Stimulated activated CD4-positive, alpha-beta T cell treated with anti-CD3 and anti-CD28 coated beads, Interleukin-1b, Interleukin-23, amount 100 ng/mL, for 4 hours (primary cell): ENCODE measurements at regions not wholly inside any gene's neighbourhood (a gene's known extent, or its start where the extent isn't known, plus 50 kb on each side); places are given as distances from the start of the nearest gene placed in this dataset.
"Not testable (repeated sequence)": the region's sequence is repeated elsewhere in the genome, so short reads cannot be mapped to it uniquely, and the experiment has no call there.

Source experiments
- DNase-seq, 2 donors: peaks; one replicate each; pipeline ENCODE4 v3.0.0-alpha.2; 2020; ENCODE audit warnings: low read depth in 2 of 2

DNA sequence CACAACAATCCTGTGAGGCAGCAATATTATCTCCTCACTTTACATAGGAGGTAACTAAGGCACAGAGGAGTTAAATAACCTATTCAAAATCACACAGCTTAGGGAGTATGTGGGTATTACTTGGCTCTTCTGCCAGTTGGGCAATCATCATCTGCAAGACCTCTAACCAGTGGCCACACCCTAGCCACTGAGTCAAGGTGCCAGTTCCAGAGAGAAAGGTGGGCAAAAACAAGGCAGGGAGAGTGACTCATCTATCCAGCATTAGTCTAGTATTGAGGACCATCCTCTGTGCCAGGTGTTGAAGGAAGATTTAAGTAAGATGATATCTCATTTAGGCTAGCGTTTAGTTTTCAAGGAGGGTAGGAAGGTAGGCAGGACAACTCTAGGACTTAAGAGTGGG is 113.9 kb upstream of the EOLA2 start:
- no peak for DNase-seq

DNA sequence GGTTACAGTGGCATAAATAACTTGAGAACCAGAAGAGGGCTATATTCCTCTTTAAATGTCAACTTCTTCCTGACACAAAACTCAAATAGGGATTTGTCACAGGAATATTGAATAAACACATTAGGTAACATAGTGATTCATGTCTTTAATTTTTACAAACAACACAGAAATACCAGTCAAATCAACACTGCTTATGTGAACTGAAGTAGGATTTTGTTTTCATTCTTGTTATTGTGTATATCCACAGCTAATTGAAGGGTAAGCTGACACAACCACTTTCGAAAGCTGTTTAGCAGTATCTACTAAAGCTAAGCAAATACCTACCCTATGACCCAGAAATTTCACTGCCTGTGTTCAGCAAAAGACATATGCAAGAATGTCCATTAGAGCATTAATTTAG is 120.4 kb upstream of the EOLA2 start:
- DNase-seq = no peak

DNA sequence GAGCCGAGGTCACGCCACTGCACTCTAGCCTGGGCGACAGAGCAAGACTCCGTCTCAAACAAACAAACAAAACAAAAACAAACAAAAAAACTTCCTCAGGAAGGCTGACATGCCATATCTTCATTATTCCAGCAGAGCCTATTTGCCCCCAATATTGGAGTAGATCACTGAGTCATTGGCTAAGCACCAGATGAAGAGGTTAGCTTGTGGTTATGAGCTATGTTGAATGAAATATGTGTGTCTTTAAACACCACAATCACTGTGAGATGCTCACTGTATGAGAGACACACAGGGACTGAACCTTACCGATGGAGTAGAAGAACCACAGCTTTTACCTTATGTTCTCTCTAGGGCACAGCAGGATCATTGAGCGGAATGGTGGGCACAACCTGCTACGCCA is 122.1 kb upstream of the EOLA2 start:
- DNase-seq = no peak

DNA sequence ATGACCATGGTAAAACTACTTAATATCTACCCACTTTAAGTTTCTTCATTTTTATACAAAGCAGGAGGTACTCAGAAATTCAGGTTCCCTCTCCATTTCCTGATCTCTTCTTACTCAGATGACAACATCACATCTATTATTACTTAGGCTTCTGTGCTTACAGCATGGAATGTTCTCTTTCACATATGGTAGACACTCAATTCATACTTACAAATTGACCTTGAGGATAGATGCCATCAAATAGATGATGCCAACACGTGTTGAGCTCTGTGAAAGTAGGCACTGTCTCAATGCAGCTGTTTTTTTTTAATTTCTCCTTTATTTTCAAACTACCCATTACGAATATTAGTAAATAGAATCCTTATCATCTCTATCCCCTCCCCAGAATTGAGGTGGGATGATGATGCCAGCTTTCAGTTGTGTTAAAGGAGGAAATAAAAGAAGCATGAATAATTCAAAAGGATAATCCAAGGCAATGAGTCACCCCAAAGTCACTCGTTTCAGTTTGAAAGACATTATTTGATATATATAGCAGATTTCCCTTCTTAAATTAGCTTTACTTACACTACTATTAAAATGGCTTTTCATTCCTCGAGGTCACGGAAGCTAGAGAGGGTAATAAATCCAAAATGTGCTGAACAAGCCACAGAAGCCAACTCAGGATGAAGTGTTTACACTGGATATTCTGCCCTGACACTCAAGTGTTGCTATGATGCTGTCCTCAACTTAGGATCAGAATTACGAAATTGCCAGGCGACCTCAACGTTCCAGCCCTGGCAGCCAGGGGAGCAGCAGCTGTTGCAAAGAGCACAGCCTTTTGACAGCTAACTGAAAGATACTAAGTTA is 124.2 kb upstream of the EOLA2 start:
- no peak for DNase-seq

DNA sequence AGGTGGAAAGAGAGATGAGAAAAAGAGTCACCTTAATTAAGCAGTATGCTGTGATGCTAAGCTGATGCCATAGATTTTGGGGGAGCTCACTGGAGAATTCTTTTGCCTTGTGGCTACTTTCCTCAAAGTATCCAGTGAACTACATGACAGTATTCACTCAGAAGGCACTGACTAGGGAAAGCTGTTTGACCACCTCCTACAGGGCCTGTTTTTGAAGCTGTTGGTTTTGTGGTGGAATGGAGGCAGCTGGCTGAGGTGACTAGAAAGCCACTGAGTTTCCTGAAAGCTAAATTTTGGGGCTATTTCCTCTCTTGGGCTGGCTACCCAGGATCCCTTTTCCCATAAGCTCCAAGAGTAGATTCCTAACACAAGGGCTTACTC is 124.8 kb upstream of the EOLA2 start:
- no peak for DNase-seq

DNA sequence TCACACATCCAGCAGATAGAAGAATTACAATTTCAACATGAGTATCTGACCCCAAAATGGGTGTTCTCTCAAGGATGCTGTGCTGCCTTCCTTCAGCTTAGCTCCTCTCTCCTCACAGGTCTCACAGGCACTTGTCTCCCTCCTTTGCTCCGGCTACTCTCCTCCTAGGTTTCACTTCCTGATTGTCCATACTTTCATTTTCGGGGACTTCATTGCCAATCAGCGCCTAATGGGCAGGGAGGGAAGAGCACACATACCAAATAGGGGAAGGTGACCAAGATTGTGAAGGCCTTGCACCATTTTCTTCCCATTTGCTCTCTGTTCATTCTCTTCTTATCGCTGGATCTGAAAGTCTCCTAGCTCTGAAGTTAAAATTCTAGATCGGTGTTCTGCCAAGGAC is 125.4 kb upstream of the EOLA2 start:
- DNase-seq = no peak

DNA sequence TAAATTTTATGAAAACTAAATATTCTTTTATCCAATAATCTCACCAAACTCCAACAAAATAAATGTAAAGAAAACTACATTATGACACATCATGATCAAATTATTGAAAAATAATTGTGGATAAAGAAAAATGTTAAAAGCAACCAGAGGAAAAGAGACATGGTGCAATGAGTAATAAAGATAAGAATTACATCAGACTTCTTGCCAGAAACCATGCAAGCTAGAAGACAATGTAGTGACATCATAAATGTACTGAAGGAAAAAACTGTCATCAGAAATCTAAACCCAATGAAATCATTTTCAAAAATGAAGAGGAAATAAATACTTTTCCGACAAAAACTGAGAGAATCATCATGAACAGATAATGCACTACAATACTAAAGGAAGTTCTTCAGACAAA is 135.9 kb upstream of the EOLA2 start:
- DNase-seq = no peak

DNA sequence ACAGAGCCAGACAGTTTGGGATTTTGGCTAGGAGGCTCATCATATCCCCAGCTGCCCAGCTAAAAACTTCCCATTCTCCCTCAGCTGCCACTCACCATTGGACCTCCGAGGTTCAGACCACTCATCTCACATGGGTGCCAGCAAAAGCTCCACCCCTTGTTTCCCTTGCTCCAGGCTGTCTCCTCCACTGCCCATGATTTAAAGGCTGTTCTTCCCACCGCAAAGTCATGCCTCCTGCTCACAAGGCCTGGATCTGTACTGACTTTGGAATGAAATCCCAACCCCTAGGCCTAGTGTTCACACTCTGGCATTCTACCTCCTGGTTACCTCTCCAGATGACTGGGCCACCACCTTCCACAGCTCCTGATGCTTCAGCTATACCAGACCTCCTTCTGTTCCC is 142.2 kb upstream of the EOLA2 start:
- DNase-seq = no peak

DNA sequence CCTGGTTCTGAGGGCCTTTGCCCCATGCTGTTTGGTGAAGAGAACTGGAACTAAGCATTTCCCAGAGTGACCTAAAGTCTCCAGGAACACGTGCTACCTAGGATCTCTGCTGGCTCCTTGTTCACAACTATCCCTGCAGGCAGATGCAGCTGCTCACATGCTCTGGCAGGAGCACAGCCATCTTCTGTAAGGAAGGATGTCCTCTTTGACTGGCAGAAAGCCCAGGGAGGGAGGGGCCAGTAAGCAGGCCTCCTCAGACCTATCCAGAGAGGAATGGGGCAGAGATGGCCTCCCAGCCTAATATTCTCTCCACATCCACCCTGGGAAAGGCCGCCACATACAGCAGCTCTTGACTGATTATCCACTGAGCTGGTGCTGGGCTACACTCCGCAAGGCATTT is 142.8 kb upstream of the EOLA2 start:
- DNase-seq = no peak

DNA sequence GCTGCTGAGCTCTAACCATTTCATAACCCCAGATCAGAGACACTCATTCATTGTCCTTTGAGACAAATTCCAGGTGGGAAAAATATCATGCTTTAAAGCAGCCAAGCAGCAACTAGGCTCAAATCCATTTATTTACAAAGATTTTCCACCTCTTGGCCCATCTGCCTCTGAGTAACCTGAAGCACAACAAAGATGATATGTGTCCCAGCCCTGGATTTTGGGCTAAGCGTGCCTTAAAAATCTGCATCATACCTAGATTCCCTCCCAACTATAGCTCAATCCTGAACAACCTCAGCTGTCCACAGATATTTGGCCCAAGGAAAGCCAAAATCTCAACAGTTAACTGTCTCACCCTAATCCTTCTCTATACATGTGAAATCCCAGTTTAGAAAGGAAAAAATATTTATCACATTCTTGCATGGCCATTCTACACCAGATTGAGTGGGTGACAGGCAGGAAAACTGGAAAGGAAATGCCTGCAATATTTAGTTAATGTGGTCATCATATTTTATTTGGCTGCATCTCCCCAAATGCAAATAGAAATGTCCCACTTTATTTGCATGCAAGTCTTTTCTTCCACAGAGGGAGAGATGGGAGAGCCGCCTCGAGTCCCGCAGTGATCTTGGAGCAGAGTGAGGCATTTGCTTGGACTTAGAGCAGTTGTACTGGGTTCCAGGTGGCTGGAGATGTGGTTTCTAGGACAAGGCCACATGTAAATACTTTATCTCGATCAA is 146.4 kb upstream of the EOLA2 start:
- DNase-seq = no peak

DNA sequence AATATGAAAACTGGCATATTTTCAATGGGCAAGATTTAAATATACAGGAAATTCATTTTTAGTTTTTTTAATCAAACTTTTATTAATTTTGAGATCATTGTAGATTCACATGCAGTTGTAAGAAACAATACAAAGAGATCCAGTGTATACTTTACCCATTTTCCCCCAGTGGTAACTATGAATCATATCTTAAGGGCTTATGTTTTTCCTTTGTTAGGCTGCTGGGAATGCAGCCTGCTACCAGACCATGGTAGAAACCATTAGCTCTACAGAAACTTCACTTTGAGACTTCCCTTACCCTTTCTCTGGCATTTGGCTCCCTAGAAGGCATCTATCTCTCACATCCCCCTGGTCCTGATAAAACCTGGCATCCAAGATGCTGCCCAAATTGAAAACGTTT is 147.6 kb upstream of the EOLA2 start:
- no peak for DNase-seq

DNA sequence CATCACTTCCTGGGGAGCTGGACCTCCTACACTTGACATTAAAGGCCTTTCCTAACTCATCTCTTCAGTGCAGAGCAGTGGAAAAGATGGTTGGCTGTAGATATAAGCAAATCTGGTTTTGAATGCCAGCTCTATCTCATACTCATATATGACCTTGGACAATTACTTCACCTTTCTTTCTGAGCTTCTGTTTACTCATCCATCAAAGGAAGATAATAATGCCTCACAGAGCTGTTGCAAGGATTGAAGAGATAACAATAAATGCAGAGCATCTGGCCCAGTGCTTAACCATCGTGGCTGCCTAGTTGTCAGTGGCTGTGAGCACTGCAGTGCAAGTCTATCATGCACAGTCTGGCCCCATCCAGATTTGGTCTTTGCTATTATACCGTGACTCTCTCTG is 148.1 kb upstream of the EOLA2 start:
- DNase-seq = no peak

DNA sequence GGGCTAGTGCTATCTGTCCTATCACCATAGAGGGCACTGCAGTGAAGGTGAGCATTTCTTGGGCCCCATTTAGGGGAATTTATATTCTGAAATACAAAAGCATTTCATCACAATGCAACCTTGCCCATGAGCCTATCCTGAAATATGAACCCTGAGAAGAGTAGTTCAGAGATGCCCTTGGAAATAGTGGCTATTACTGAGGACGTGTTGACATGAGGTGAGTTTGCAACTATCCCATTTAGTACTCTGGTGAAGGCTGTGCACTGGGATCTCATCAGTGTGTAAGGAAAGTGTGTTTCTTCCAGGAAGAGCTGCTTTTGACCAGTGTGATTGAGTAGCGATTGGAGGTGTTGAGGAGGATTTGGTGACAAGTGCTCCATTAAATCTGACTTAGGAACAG is 149.3 kb upstream of the EOLA2 start:
- DNase-seq = no peak

DNA sequence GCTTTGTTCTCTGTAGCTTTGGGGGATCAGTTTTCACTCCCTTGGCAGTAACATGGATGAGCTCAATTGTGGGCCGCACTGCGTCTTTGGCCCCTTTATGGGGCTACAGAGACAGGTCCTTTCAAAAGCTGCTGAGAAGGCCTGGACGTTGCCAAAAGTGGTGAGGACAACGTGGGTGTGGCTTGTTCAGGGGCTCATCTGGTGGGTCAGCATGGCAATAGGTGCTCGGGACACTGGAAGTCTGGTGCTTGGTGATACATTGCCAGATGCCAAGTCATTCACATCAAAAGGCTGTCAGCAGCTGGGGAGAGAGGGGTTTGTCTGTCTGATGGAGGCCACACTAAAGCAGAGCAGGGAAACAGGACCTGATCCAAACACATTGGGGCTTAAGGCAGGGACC is 149.8 kb upstream of the EOLA2 start:
- DNase-seq = no peak

DNA sequence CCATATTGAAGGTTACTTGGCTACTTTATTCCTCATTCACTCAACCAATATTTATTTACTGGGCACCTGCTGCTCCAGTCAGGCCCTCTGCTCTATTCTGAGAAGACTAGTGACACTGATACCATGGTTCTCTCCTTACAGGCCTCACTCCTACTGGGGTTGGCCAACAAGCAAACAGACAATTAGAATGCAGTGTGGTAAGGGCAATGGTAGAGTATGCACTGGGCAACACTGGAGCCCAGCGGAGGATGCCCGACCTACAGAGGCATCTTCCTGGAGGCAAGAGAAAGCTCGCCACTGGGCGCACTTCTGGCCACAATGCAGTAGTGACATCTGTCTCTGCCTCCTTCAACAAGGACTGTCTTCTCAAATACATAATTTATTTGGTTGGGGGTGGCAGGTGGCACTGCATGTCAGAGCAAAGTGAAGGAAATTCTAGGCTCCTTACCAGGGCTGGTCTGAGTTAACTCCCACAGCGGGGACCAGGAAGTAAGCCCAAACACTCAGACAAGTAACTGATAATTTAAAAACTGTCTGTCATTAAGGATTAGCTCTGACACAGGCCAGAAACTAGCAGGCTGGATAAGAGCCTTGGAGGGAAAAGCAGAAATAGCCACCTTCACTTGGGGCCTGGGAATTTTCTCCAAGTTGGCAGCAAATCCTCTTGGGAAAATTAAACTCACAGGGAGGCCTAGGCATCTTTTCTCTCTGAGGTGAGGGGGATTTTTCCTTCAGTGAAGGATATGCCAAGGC is 150.7 kb upstream of the EOLA2 start:
- DNase-seq = no peak

DNA sequence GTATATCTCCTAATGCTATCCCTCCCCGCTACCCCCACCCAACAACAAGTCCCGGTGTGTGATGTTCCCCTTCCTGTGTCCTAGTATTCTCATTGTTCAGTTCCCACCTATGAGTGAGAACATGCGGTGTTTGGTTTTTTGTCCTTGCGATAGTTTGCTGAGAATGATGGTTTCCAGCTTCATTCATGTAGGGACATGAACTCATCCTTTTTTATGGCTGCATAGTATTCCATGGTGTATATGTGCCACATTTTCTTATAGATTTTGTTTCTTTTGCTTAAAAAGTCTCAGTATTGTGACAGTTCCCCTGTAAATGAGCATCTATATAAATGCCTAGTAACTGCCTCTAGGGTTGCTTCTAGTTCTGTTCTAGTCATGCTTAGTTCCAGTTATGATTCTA is 153.0 kb upstream of the EOLA2 start:
- DNase-seq = not testable (repeated sequence)

DNA sequence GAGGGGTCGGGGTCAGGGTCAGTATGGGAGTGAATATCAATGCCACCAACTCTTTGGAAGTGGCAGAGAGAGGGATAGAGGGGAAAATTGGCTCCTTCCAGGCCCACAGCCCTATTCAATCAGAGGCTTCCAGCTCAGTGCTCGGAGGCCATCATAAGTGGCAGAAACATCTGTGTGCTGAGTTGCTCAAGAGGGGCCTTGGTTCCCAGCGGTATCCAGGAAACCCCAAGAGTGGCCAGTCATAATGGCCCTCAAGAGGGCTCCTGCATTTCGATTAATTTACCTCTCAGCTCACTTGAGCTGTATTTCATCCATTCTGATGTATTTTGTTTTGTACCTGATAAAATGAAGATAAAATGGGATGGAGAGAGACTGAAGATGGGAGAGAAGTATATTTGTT is 154.3 kb upstream of the EOLA2 start:
- DNase-seq = no peak

DNA sequence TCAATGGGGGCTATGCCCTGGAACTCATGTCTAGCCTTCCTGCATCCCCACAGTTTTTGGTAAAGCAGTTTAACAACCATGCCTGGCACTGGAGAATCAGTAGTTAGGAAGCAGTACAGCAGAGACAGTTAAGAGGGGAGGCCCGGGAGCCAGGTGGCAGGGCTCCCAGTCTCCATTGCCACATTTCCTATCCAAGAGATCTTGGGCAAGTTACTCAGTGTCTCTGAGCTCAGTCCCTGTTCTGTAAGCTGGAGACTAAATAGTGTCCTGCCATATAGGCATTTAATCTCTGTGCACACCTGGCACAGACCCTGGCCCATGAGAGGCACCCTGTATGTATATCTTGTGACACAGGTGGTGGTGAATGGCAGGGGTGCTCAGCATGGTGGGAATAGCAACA is 156.1 kb upstream of the EOLA2 start:
- no peak for DNase-seq

DNA sequence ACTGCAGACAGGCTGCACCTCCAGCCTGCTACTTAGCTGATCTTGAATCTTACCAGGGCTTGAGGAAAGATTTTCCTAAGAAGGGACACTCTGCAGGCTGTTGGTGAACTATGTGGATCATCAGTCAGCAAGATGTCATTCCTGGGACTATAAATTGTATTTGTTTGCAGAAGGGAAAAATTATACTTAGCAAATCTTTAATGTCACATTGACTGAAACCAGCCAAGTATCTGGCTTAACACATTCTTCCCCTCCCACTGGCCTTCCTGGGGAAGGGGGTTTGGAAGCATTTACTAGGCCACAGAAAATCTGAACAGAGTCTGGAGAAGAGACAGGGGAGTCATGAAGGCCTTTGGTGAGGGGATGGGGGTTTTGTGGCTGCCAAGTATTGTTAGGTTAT is 156.7 kb upstream of the EOLA2 start:
- no peak for DNase-seq

DNA sequence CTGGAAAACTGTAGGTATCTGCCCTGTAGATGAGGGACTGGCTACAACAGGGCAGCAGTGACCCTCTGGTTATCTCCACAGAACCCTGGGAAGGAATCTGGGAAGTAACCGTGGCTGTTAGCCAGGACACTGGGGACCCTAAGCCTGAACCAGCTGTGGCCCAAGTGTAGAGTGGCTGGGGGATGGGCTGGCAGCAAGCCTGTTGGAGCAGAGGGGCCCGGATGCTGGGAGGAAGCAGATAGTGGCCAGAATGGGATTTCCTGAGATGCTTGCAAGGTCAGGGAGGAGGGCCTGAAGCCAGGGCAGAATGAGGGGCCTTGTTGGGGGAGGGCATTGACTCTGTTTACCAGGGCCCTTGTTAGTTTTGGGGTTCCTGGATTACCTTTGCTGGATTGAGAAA is 161.0 kb upstream of the EOLA2 start:
- no peak for DNase-seq

DNA sequence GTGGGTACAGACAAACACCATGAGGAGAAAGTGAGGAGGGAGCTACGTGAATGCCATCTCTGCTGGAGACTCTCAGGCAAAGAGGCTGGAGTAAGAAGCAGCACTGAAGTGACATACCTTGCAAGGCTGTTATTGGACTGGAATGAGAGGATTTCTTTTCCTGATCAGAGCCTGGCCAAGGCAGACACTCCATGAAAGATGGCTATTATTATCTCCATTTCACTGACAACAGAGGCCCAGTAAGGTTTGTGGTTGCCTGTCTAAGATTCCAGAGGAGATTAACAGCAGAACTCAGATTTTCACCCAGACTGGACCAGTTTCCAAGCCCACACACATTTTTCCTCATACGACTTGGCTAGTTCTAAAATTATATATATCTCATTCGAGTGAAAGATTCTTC is 162.0 kb upstream of the EOLA2 start:
- DNase-seq = no peak

DNA sequence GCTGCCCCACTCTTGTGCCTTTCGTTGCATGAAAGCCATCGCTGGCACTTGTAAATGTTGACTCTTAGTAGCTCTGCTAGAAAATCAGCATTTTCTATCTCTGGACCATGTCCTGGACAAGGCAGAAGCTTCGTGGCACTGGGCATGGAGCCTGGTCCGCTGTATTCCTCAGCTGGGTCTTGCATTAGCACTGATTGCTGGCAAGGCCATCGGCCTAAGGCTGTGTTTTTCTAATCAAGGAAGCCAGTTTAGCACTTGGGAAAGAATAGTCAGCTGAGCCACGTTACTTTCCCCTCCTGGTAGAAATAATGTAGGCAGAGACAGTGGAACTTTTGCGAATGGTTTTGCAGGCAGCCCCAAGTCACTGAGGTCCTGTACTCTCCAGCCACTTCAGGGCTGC is 180.2 kb upstream of the EOLA2 start:
- DNase-seq = no peak

DNA sequence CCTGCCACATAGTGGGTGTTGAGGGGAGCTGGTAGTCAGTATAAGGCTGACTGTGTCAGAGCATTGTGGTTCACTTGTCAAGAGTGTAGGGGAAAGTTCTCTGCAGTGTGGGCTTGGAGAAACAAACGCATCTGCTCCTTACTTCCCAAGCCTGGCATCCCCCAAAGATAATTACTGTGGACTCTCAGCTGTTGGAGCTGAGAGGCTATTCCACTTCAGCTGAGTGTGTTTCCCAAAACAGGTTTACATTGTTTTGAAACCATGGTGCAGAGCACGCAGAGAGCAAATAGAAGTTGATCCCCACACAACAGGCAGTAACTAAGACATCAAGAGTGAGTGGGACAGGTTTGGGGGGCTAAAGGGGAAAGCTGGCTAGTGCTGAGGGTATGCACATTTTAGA is 181.0 kb upstream of the EOLA2 start:
- DNase-seq = no peak
